HG03432 (cell line): ENCODE measurements at regions not wholly inside any gene's neighbourhood (a gene's known extent, or its start where the extent isn't known, plus 50 kb on each side); places are given as distances from the start of the nearest gene placed in this dataset.
"Not testable (repeated sequence)": the region's sequence is repeated elsewhere in the genome, so short reads cannot be mapped to it uniquely, and the experiment has no call there.

Experiments
- ATAC-seq: cut with Tn5 transposase; IDR thresholded peaks from one replicate; pipeline ENCODE4 v1.9.1; 2021; ENCODE audit warnings: mild to moderate bottlenecking, moderate library complexity; ENCODE audit not compliant: unreplicated experiment

DNA sequence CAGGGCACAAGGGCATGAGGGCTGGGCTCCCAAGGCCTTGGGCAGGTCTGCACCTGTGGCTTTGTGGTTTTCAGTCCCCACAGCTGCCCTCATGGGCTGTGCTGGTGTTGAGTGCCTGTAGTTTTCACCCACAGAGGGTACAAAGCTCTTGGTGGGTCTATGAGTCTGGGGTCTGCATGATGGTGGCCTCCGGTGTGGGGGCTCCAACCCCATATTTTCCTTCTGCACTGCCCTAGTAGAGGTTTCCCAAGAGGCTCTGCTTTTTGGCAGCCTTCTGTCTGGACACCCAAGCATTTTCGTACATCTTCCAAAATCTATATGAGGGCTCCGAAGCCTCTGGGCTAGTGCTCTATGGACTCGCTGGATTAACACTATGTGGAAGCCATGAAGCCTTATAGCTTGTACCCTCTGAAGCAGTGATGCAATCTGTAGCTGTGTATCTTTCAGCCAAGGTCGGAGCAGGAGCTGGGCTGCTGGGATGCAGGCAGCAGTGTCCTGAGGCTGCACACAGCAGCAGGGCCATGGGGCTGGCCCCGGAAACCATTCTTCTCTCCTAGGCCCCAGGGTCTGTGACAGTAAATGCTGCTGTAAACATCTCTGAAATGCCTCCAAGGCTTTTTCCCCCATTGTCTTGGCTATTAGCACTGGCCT lies 240.3 kb downstream of the CWH43 start:
- not testable (repeated sequence) for ATAC-seq

GRCh38 chr4:49227941-49228340 lies 241.9 kb downstream of the CWH43 start:
- not testable (repeated sequence) for ATAC-seq

DNA sequence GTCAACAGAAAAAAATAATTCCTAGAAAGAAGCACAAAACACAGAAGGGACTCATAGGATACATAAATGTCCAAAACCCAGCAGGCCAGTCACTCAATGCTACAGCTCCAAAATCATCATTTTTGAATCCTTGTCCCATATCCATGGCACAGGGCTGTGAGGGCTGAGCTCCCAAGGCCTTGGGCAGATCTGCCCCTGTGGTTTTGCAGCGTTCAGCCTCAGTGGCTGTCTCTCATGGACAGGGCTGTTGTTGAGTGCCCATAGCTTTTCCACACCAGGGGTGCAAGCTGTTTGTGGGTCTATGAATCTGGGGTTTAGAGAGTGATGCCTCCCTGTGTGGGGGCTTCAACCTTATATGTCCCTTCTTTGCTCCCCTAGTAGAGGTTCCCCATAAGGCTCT lies 243.2 kb downstream of the CWH43 start:
- ATAC-seq: not testable (repeated sequence)

DNA sequence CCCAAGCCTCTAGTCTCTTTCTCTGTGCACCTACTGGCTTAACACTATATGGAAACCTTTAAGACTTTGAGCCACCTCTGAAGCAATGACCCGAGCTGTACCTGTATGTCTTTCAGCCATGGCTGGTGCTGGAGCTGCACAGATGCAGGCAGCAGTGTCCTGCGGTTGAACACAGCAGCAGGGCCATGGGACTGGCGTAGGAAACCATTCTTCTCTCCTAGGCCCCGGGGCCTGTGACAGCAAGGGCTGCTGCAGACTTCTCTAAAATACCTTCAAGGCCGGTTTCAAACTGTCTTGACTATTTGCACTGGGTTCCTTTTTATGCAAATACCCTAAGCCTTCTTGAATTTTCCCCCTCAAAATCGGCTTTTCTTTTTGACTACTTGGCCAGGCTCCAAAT lies 243.6 kb downstream of the CWH43 start:
- ATAC-seq: not testable (repeated sequence)

GRCh38 chr4:49233346-49233745 lies 247.3 kb downstream of the CWH43 start:
- not testable (repeated sequence) for ATAC-seq

GRCh38 chr4:49233749-49234148 lies 247.7 kb downstream of the CWH43 start:
- not testable (repeated sequence) for ATAC-seq

DNA sequence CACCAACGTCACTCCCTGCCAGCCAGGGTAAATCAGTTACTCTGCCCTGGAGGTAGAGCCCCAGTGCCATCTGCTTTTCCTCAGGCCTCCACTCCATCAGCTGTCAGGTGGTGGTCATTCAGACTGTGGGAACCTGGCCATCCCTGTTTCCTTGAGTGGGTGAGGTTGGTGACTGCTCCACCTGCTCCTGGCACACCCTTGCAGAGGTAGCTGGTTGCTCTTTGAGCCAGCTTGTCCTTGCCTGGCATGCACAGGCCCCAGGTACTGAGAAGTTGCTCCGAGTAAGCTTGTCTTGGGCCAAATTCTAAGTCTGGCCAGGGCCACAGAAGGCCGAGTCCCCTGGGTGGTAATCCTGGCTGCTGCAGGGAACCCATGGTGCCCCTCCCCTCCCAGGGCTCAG lies 248.3 kb downstream of the CWH43 start:
- not testable (repeated sequence) for ATAC-seq

DNA sequence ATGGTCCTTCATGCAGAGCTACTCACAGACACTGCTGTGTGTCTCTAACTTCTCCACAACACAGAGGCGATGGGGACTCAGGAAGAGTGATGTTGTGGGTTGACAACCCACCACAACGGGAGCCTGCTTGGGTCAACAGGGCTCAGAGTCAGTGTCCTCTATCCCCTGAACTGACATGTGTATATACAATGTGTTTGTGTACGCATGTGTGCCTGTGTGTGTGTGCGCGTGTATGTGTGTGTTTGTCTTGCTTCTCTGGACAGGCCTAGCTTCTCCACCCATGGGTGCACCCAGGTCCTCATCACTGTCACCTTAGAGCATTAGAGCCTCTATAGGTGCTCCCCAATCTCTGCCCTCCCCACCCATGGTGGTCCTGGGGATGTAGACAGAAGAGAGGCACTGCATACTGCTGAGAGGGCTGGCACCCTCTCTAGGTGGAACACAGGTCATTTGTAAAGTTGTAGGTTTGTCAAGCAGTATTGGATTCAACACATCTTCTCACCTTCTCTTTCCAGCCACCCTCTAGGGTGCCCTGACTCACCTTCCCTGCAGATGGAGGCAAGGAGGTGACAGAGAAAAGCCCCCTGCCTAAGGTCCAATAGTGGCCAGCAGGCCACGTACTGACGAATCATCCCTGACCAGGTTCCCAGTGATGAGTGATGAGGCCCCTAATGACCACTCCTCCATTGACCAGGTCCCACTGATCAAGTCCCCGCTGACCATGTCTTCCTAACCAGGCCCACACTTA lies 249.5 kb downstream of the CWH43 start:
- not testable (repeated sequence) for ATAC-seq

DNA sequence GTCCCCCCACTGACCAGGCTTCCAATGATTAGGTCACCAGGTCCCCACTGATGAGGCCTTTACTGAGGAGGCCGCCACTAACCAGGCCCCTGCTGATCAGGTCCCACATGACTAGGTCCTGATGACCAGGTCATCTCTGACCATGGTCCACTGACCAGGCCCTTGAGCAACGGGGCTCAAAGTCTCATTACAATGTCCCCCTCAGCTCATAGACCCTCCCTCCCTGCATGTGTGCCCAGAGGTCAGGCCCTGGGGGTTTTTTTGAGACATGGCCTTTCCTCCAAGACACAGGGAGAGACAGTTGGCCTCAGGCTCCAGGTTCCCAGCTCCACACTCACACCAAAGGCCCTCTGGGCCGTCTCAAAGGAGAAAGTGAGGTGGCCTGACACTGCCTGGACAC lies 250.4 kb downstream of the CWH43 start:
- not testable (repeated sequence) for ATAC-seq

DNA sequence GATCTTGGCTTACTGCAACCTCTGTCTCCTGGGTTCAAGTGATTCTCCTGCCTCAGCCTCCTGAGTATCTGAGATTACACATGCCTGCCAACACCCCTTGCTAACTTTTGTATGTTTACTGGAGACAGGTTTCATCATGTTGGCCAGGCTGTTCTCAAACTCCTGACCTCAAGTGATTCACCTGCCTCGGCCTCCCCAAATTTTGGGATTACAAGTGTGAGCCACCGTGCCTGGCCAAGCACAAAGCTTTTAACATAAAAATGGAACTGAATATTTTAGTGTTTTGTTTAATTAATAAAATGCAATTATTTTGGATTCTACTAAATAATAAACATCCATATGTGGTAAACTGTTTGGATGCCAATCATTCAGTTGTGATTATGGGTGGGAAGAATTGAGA lies 255.2 kb downstream of the CWH43 start:
- ATAC-seq: not testable (repeated sequence)

- ATAC-seq: not testable (repeated sequence)
These were observed 276.7 kb downstream of the CWH43 start for GRCh38 chr4:49262786-49263185.

DNA sequence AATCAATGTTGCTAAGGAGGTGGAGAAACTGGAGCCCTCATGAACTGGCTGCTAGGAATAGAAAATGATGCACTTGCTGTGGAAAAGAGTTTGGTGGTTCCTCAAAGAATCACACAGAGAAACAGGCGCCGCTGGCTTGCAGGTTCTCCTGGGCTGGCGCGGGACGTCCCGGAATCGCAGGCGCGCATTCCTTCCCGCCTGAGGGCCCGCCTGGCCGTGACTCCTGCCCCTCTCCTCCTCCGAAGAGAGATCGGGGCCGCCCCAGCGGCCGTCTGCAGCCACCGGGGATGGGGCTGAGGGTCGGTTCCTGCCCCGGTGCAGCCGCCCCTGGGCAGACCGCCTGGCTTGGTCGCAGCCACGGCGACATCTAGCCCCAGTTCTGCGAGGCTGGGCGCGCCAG lies 284.4 kb downstream of the CWH43 start:
- not testable (repeated sequence) for ATAC-seq

DNA sequence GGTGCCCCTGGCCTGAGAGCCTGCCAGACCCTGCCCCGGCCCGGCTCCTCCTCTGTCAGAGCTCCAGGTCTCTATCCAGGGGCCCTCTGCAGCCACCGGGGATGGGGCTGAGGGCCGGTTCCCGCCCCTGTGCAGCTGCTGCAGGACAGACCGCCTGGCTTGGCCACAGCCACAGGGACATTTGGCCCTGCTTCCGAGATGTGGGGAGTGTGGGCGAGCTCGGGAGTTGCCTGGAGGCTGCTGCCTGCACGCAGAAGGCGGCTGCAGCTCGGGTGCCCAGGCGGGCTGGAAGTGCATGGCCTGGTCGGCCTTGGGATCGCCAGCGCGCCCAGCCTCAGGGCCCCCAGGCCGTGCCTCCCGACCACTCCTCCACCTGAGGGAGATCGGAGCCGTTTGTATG lies 284.8 kb downstream of the CWH43 start:
- ATAC-seq: not testable (repeated sequence)

GRCh38 chr4:49285905-49286304 lies 299.8 kb downstream of the CWH43 start:
- ATAC-seq: not testable (repeated sequence)

DNA sequence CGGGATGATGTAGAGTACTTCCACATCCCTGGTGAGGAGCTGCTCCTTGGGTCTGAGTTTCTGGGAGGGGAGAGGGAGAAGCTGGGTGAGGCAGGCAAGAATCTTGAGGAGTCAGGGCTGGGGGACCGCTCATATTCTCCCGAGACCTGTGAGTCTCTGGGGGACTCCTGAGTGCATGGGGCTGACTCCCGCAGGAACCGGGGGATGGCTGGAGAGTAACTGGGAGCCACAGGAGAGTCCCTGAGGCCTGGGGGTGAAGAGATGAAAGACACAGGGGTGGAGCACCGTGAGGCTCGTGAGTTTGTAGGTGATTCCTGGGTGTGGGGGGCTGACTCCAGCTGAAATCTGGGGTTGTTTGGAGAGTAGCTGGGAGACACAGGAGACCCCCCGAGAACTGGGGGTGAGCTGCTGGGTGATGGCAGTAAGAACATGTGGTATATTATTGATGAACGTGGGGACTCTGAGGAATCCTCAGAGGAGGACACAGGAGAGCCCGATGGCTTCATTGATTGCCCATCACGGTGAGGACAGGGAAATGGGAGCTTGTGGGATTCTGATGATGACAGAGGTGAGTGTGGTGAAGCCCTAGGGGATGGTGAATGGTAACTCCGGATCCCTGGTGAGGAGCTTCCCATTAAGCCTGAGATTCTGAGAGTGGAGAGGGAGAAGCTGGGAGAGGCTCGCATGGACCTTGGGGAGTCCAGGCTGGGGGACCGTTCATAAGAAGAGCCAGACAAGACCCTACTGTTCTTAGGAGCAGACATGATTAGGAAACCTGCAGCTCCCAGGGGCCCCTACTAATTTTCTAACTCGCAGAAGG lies 301.1 kb downstream of the CWH43 start:
- ATAC-seq: not testable (repeated sequence)

DNA sequence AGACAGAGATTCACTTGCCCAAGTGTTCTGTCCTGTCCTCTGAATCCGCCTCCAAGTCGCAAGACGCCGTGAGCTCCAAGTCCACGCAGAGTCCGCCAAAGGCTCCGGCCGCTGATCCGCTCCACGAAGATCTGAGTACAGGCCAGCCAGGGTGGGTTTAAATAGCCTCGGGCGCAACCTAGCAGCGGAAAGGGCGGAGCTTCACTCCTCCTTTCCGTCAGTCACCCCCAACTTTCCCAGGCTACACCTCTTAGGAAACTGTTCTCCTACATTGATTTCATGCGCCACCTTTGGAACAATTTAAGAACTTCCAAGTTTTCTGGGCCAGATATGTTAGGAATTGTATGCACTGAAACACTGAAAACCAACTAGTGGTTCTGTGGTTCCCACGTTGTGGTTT lies 301.8 kb downstream of the CWH43 start:
- ATAC-seq: not testable (repeated sequence)

GRCh38 chr4:49288796-49289195 lies 302.7 kb downstream of the CWH43 start:
- not testable (repeated sequence) for ATAC-seq

GRCh38 chr4:49314815-49315214 lies 328.7 kb downstream of the CWH43 start:
- not testable (repeated sequence) for ATAC-seq

- not testable (repeated sequence) for ATAC-seq
These were observed 334.8 kb downstream of the CWH43 start for GRCh38 chr4:49320725-49321410.

- ATAC-seq: not testable (repeated sequence)
These were observed 335.6 kb downstream of the CWH43 start for GRCh38 chr4:49321511-49322300.
